ENCODE measurements at regions not wholly inside any gene's neighbourhood (a gene's known extent, or its start where the extent isn't known, plus 50 kb on each side); places are given as distances from the start of the nearest gene placed in this dataset.
"Not testable (repeated sequence)": the region's sequence is repeated elsewhere in the genome, so short reads cannot be mapped to it uniquely, and the experiment has no call there.

DNA sequence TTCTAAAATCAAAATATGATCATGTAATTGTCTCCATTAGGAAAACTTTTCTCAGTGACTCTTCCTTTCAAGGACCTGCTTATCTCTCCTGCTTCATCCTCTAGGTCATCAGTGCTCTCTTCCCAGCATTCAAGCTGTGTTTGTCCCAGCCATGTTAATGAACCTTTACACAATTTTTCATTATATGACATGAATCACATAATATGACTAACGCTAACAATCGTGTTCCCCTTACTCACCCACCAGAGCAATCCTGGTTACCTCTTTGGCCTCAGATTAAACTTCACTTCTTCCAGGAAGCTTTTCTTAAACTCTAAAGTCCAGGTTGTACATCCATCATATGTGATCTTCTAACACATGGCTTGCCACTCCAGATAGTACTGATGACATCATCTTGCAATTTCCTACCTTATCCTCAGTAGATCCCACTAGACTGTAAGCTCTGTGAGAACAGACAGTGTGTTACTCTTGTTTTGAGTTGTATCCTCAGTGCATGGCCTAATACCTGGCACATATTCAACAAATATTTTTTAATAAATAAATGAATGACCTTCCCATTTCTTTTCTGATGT lies 882.9 kb upstream of the ZEB2 start:
- DNase-seq (ENCODE audit: low read depth) = peak; percentile 25

DNA sequence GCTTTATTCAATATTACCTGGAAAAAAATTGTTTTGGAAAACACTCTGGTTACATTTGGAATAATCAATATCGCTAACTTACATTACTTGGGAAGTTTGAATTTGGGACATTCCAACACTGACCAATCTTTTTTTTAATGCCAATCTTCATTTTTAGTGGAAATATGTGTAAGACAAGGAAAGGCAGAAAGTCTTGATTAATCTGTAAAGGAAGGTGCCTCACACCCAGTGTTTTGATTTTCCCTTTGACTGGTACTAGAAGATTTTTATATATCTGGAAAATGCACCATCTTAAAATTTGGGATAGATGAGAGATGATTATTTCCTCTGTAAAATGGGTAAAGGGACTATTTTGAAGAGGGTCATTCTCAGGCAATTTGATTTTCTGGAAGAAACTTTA lies 879.2 kb upstream of the ZEB2 start:
- DNase-seq (ENCODE audit: low read depth) = no peak

DNA sequence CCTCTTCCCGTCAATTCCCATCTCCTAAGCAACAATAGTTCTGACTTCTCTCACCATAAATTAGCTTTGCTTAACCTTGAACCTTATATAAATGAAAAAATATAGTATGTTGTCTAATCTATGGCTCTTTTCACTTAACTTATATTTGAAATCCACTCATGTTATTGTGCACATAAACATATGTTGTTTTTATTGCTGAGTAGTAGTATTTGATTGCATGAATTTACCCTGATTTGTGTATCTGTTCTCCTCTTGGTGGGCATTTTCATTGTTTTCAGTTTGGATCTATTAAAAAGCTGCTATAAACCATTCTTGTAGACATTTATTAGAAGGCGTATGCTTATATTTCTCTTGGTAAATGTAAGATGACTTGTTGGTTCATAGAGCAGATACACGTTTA lies 874.3 kb upstream of the ZEB2 start:
- no peak for DNase-seq (ENCODE audit: low read depth)

DNA sequence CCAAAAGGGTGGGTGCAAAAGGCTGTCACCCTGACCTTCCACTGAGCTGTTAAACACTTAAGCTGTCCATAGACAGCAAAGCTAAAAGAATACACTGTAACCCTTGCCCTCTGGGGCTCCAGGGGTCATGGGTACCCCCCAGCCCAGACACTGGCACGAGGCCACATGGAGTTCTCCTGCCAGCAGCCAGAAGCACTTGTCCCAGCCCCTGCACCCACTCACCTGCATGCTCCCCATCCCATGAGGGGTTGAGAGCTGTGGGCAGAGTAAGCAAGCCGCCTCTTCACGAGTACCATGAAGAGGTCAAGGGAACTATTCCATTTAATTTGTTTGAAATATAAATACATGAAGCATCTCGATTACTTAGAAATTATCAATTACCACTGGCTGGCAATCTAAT lies 867.1 kb upstream of the ZEB2 start:
- DNase-seq (ENCODE audit: low read depth) = no peak

DNA sequence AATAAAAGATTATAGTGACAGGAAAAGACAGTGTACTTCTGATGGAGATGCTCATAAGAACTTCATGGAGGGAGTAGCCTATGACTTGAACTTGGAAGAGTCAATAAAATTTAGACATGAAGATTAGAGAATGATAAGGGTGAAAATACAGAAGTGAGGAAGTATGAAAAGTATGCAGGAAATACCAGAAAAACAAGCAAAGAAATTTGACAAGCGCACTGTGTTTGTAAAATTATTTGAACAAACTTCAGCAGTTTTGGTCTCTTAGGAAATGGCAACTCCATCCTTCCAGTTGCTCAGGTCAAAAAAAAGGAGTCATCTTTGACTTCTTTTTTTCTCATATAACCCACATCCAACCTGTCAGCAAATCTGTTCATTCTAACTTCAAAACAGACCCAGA lies 864.0 kb upstream of the ZEB2 start:
- peak; percentile 9 for DNase-seq (ENCODE audit: low read depth)

DNA sequence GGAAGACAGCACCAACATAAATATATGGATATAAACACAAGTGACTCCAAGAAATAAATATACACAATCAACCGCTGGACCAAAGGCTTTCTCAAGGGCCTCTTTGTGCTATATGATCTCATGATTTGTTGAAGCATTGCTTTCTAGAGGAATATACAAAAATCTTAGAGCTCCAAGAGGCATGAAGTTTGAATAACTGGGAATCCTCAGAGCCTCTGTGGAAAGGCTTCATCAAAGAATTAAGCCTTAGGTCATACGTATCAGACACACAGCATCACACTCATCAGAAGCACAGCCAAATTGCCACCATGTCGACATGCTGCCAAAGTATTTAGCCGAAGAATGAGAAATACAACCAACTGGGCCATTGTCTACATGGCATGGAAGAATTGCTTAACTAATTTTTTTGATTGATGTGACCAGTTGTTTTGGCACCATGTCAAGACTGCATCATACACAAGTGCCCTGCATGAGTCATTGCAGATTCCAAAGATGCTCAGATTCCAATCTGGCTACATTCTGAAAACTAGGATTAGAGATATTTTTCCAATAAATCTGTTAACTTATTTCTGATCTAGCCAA lies 860.6 kb upstream of the ZEB2 start:
- peak; percentile 90 for DNase-seq (ENCODE audit: low read depth)

DNA sequence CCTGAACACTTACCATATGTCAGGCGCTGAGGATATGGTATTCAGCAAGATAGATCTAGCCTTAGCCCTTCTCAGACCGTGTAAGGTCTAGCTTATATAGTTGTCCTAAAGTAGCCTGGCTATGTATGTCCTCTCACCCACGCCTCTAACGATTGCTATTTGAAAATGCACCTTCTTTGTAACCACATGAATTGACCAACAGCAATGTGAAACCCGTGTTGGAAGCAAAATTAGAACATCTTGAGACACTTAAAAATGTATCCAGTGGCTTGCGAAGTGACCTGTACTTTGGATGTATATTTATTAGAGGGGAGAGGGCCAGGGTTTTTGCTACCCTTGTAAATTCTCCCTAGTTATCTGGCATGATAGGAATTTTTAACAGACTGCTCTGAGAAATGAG lies 860.0 kb upstream of the ZEB2 start:
- DNase-seq (ENCODE audit: low read depth) = no peak

DNA sequence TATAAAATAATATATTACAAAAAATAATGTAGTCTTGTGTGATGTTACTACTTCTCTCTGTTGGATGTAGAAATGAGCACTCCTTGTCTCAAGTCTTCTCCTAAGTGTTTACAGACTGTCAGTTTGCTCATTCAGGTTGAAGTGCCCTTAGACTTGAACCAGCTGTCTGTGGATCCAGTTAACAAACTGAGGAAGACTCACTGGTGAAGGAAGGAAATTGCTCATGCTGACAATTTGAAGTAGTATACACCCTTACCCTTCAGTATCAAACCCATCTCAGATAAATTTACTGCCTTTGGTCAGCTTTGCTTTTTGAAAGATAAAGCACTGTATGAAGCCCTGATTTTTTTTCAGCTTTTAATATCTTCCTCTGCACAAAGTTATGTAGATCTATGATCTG lies 854.2 kb upstream of the ZEB2 start:
- DNase-seq (ENCODE audit: low read depth) = no peak

DNA sequence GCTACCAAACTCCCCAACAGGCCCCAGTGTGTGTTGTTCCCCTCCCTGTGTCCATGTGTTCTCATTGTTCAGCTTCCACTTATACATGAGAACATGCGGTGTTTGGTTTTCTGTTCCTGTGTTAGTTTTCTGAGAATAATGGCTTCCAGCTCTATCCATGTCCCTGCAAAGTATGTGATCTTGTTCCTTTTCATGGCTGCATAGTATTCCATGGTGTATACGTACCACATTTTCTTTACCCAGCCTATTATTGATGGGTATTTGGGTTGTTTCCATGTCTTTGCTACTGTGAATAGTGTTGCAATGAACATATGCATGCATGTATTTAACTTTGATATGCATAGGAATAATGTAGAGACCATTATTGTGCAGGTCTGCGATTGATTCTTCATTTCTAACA lies 847.4 kb upstream of the ZEB2 start:
- DNase-seq (ENCODE audit: low read depth) = not testable (repeated sequence)

DNA sequence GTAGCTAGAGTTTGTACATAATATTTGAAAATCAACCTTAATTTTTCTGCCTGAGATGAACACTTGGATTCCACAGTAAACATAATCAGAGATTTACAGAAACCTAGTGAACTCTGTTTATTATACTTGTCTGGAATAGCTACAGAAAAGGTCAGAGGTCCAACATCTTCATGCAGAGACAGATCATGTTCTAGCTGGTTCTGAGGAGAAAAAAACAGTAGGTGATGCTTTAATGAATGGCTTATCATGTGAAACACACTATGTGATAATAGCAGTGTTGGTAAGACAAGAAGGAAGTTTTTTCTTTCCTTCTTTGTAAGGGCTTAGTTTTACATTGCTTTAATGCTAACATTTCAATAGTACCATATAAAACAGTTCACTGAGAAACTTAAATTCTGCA lies 846.4 kb upstream of the ZEB2 start:
- no peak for DNase-seq (ENCODE audit: low read depth)

DNA sequence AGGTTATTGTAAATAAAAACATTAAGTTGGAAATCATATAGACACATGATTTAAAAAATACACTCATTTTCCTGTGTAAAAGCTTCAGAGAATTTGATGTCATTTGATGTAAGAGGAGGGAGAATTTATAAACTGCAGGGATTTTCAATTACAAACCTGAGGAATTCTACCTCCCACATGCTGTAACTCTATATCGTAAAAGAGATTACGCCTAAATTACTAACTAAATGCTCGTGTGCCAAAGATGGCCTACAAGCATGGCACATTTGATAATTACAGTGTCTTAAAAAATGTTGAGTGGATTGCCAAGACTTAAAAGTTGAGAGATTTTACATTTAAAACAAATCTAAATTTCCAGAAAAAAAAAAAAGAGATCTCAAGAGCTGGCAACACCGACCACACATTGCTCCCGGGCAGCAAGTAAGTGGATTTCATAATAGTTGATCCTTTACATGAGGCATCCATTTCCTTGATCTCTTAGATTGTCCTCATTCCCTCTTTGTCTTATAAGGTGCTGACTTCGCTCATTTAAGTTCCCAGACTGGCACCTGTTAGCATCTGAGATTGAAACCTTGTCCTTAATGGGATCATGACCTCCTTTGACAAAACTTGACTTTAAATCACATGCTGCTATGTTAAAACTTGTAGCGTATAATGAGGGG lies 840.3 kb upstream of the ZEB2 start:
- DNase-seq (ENCODE audit: low read depth) = no peak

DNA sequence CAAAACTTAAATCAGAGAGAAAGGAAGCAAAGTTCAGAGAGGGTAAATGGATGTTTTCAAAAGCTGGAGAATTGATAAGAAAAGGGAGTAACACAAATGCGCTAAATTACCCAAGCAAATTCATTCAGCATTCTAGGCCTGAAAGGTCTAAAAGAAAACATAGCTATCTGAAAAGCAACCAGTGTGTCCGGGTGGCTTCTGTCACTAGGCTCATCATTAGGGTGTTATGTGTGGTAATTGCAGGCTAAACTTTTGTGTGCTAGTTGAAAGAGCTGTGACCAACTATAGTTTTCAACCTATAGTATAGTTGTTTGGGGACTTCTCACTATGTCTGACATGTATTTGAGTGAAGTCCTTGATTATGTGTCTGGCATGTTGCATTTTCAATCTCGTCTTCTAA lies 839.6 kb upstream of the ZEB2 start:
- DNase-seq (ENCODE audit: low read depth) = no peak

DNA sequence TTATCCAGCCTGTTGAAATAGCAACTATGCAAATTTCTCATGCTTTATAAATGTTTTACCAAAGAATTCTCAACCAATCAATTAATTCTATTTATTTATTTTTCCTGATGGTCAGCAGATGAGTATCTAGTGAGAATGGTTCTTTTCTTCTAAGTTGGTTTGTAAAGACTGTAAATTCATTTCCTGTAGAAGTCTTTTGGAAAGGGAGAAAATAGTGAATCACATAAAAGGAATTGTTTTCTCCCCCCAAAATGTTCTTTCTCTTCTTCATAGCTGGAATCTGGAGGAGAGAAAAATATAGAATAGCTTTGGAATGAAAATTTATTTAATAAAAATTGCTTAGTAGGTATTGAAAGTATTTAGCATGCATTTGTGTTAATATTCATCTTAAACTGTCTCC lies 836.1 kb upstream of the ZEB2 start:
- peak; percentile 3 for DNase-seq (ENCODE audit: low read depth)

DNA sequence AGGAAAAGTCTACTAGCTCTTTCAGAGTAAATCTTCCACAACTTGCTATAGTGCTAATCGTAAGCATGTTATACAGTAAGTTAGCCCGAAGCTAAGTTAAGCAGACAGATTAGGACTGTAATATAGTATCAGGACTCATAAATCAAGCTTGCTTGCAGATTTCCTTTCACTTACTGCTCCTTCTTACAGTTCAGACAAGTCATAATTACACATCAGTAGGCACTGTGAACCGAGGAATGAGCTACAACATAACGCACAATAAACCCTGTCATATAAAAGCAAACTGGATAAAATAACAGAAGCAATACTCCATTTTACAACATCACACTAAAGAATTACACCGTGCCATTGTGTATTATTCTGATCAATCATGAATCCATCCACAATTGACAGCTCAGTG lies 832.6 kb upstream of the ZEB2 start:
- DNase-seq (ENCODE audit: low read depth) = no peak

DNA sequence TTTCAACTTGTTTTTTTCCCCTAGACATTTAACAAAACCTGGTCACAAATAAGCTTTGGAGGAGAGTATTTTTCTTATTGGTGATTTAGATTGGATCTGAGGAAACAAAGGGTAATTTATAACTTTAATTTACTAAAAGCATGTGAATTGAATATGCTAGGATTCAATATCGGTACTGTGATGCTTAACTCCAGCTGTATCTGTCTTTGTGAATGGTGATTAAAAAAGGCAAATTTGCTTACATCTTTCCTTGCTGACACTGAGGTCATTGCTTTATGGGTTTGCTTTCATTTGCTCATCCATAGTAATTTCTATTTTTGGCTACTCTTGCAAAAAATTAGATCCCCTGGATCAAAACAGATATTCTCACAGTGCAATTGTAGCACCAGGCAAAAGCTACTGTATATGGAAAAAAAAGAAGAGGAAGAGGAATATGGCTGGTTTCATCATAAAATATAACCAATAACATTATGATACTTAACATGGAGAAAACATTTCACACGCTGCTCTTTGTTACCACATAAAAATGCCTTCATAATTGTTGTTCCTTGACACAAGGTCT lies 832.0 kb upstream of the ZEB2 start:
- DNase-seq (ENCODE audit: low read depth) = no peak

DNA sequence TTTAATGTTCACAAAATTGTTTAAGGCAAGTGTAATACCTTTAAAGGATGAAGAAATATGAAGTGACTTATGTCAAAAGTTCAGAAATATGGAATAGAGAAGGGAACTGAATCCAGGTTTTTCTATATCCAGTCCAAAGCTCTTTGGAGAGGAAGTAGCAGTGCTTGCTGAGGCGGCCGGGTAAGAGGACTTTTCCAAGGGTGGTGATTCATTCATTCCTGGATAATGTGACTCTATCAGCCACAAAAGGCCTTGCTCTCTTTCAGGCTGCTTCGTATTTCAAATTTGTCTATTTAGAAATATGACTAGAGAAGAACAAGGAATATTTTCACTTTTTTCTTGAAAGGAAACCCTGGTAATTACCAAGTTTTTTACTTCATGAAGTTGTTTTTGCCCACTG lies 830.1 kb upstream of the ZEB2 start:
- DNase-seq (ENCODE audit: low read depth) = peak; percentile 68

DNA sequence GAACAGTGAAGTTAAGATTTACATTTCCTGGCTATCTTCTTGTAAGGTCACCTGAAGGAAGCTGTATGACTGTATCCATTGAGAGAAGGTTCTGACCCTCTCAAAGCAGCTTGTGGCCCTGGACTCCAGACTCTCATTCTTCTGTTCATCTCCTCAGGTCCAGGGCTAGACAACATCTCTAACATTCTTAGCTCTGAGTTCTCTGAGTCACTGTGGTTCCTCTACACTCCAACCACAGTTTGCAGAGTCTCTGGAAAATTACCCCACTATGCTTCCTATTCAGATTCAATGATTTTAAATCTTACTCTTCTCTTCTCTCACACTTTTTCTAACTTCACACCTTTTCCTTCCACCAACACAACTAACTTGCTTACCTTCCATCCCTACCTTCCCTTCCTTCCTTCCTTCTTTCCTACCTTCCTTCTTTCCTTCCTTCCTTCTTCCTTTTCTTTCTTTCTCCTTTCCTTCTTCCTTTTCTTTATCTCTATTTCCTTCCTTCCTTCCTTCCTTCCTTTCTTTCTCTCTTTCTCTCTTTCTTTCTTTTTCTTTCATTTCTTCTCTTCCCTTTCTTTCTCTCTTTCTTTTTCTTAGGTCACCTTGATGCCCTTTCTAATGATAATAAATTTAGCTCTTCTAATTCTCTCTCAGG lies 824.3 kb upstream of the ZEB2 start:
- peak; percentile 10 for DNase-seq (ENCODE audit: low read depth)

DNA sequence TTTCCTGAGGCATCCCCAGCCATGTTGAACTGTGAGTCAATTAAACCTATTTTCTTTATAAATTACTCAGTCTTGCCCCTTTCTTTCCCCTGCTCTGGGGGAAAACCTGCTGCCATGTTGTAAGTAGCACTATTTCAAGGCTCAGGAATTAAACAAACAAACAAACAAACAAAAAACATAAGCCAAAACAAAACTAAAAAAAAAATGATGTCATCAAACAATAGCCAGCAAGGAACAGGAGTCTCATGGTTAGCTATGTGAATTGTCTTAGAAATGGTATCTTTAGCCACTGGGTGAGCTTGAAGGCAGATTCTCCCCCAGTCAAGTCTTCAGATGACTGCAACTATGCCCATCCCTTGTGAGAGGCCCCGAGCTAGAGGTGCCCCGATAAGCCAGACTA lies 823.4 kb upstream of the ZEB2 start:
- no peak for DNase-seq (ENCODE audit: low read depth)

DNA sequence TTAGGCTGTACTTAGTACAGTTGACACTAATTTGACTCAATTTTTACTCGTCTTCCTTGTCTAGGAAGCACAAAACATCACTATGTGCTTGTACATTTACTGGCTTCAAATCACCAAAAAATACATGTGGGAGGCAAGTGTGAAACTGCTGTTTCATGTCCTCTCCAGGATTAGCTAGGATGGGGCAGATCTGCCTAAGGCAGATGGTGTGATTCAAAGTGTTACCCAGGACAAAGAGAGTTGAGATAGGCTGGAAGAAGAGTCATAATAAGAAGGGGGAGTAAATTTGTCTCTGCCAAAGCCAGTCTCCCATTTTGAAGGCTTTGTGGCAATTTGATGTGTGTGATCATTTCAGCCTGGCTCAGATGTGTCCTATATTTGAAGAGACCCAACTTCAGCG lies 821.6 kb upstream of the ZEB2 start:
- no peak for DNase-seq (ENCODE audit: low read depth)

DNA sequence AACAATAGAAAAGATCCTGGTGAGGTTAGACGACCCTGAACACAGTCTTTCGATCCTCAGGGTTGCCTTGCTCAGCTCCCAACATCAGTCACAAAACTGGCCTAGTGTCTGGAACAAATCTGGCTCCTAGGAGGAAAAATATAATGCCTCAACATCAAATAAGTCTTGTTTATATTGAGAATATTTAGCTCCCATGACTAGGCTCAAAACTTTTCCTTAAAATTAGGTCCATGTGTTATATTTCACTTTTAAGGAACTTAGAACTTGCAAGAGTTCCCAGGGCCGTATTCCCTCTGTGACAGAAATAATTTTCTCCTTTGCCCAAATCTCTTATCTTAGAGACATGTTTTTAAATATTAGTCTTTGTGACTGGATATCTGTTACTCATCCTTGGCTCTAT lies 819.7 kb upstream of the ZEB2 start:
- no peak for DNase-seq (ENCODE audit: low read depth)

DNA sequence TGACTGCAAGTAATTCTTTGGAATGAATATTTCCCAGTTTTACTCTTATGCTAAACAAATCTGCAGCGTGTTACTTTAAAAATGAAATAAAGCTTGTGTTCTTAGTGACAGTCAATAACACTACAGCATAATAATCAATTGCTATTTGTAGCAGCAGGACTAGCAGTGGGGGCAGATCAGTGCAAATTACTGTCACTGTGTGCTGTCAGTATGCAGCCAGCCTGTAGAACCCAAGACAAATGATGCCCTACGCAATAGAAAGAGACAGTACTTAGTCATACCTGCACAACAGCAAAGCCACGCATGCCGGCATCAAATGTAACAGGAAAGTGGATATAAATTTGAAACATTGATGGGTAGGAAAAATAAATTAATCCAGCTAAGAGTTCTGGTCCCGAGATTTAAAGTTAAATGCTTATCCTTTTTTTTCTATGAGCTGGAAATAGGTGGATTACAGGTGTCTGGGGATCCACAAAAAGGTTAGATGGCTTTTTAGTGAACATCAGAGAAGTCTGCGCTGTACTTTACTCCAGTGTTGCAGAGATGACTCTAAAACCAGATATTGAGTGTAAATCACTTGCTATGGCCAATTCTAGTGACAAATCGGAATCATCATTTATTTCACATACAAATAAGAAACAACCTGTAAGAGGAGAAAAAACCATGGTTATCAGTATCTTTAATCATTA lies 812.4 kb upstream of the ZEB2 start:
- DNase-seq (ENCODE audit: low read depth) = no peak

DNA sequence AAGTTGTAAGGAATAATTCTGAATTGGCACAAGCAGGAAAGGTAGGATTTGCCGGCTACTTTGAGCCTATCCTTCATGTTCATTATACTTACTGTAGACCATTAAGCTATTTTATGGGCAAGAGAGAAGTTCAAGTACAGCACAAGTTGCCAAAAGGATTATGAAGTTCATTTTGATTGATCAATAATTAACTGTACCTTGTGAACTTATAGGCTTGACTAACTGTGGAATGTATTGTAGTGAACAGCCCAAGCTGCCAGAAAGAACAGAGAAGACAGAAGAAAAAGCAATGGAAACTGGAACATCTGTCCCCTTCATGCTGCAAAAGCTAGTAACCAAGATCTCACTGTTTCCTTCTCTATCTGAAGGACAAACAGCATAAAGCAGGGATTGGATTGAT lies 810.1 kb upstream of the ZEB2 start:
- DNase-seq (ENCODE audit: low read depth) = no peak

DNA sequence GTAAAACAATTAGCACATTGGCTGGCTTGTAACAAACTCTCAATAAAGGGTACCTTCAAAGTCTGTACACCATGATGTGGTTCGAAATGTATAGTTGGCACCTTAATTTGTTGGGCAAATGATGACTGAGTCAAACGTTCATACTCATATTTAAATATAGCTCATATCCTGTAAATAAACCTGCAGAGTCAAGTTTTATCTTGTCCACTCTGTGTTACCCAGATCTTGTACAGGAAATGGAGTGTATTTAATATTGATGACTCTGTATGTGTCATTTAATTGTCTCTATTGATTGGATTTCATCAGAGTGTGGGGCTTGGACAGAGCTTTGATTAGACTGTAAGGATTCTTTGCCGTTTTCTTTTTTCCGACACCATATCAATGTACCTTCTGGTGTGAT lies 805.6 kb upstream of the ZEB2 start:
- peak; percentile 19 for DNase-seq (ENCODE audit: low read depth)
